ENCODE measurements at regions not wholly inside any gene's neighbourhood (a gene's known extent, or its start where the extent isn't known, plus 50 kb on each side); places are given as distances from the start of the nearest gene placed in this dataset.

GRCh38 chr7:46619723-46620310, 698.7 kb upstream of the IGFBP3 start:
- Mint-ChIP-seq H3K4me1 (no peaks in the 10 kb centered on the region), H3K27ac (no peak overlapping the region), H3K9me3 (peaks cover 0 to 7% (median 5%) of the 10 kb centered on the region in 3 donors), H3K4me3 (no peak overlapping the region), H3K36me3 (no peaks in the 10 kb centered on the region), H3K27me3 (no peaks in the 10 kb centered on the region)
- WGBS (ENCODE audit: insufficient coverage), result 80% methylated on average over 3 of the region's 3 CpGs
- ChIA-PET CTCF (no interaction called here), POLR2A (no interaction called here)
- Histone ChIP-seq H3K36me3 (ENCODE audit: control insufficient read depth in 2 of 2, extremely low read depth in 1 of 2, insufficient read depth in 1 of 2, low read length in 1 of 2) (no peaks in the 10 kb centered on the region), H3K27ac (ENCODE audit: low read length) (no peak overlapping the region), H3K4me1 (ENCODE audit: control insufficient read depth in 1 of 2, extremely low read depth in 1 of 2, insufficient read depth in 2 of 2, low read length in 2 of 2) (no peaks in the 10 kb centered on the region), H3K4me3 (ENCODE audit: control insufficient read depth in 1 of 2, extremely low read depth in 1 of 2, low read length in 1 of 2) (no peak overlapping the region), H3K27me3 (replicated peaks in 1 of 2; ENCODE audit: control insufficient read depth in 2 of 2, extremely low read depth in 1 of 2, insufficient read depth in 2 of 2, low read length in 1 of 2) (no peaks in the 10 kb centered on the region), H3K9me3 (no peaks in the 10 kb centered on the region)
- DNase-seq (no peak), ATAC-seq (replicated peaks in 1 of 4) (no peak)

GRCh38 chr7:46616636-46617035, 695.6 kb upstream of the IGFBP3 start:
- no peak overlapping the region for H3K27ac Mint-ChIP-seq
- Histone ChIP-seq H3K4me1 (ENCODE audit: control insufficient read depth in 1 of 2, extremely low read depth in 1 of 2, insufficient read depth in 2 of 2, low read length in 2 of 2) (no peaks in the 10 kb centered on the region), H3K36me3 (ENCODE audit: control insufficient read depth in 2 of 2, extremely low read depth in 1 of 2, insufficient read depth in 1 of 2, low read length in 1 of 2) (no peaks in the 10 kb centered on the region), H3K4me3 (ENCODE audit: control insufficient read depth in 1 of 2, extremely low read depth in 1 of 2, low read length in 1 of 2) (no peak overlapping the region), H3K9me3 (no peaks in the 10 kb centered on the region), H3K27ac (ENCODE audit: low read length) (no peak overlapping the region), H3K27me3 (replicated peaks in 1 of 2; ENCODE audit: control insufficient read depth in 2 of 2, extremely low read depth in 1 of 2, insufficient read depth in 2 of 2, low read length in 1 of 2) (no peaks in the 10 kb centered on the region)
- H3K4me1 Mint-ChIP-seq, result no peaks in the 10 kb centered on the region
- POLR2A ChIA-PET, result no interaction called here
- DNase-seq, result no peak
- no peaks in the 10 kb centered on the region for H3K36me3 Mint-ChIP-seq
- H3K27me3 Mint-ChIP-seq, result no peaks in the 10 kb centered on the region
- CTCF ChIA-PET, result no interaction called here
- 56% methylated on average over 1 of the region's 1 CpG for WGBS (ENCODE audit: insufficient coverage)
- peaks cover 0 to 10% (median 4%) of the 10 kb centered on the region in 3 donors for H3K9me3 Mint-ChIP-seq
- no peak for ATAC-seq (replicated peaks in 1 of 4)
- H3K4me3 Mint-ChIP-seq, result no peak overlapping the region

- peaks cover 0 to 14% (median 5%) of the 10 kb centered on the region in 3 donors for H3K9me3 Mint-ChIP-seq
These were observed 692.5 kb upstream of the IGFBP3 start for GRCh38 chr7:46613551-46613950.

GRCh38 chr7:46613116-46613515, 692.0 kb upstream of the IGFBP3 start:
- H3K27ac Mint-ChIP-seq, result no peak overlapping the region
- Histone ChIP-seq H3K4me3 (ENCODE audit: control insufficient read depth in 1 of 2, extremely low read depth in 1 of 2, low read length in 1 of 2) (no peak overlapping the region), H3K9me3 (no peaks in the 10 kb centered on the region), H3K27me3 (replicated peaks in 1 of 2; ENCODE audit: control insufficient read depth in 2 of 2, extremely low read depth in 1 of 2, insufficient read depth in 2 of 2, low read length in 1 of 2) (no peaks in the 10 kb centered on the region), H3K4me1 (ENCODE audit: control insufficient read depth in 1 of 2, extremely low read depth in 1 of 2, insufficient read depth in 2 of 2, low read length in 2 of 2) (no peaks in the 10 kb centered on the region), H3K27ac (ENCODE audit: low read length) (no peak overlapping the region), H3K36me3 (ENCODE audit: control insufficient read depth in 2 of 2, extremely low read depth in 1 of 2, insufficient read depth in 1 of 2, low read length in 1 of 2) (no peaks in the 10 kb centered on the region)
- peaks cover 0 to 14% (median 8%) of the 10 kb centered on the region in 3 donors for H3K9me3 Mint-ChIP-seq
- H3K36me3 Mint-ChIP-seq, result no peaks in the 10 kb centered on the region
- no peaks in the 10 kb centered on the region for H3K27me3 Mint-ChIP-seq
- no peaks in the 10 kb centered on the region for H3K4me1 Mint-ChIP-seq
- POLR2A ChIA-PET, result no interaction called here
- CTCF ChIA-PET, result no interaction called here
- ATAC-seq (replicated peaks in 1 of 4) (no peak), DNase-seq (no peak)
- no CpG with 5 or more reads among the region's 5 CpGs for WGBS (ENCODE audit: insufficient coverage)
- no peak overlapping the region for H3K4me3 Mint-ChIP-seq

More at GRCh38 chr7:46613551-46613950, 692.5 kb upstream of the IGFBP3 start:
- Mint-ChIP-seq H3K27me3 (no peaks in the 10 kb centered on the region), H3K36me3 (no peaks in the 10 kb centered on the region), H3K27ac (no peak overlapping the region), H3K4me3 (no peak overlapping the region), H3K4me1 (no peaks in the 10 kb centered on the region)
- Histone ChIP-seq H3K9me3 (no peaks in the 10 kb centered on the region), H3K27me3 (replicated peaks in 1 of 2; ENCODE audit: control insufficient read depth in 2 of 2, extremely low read depth in 1 of 2, insufficient read depth in 2 of 2, low read length in 1 of 2) (no peaks in the 10 kb centered on the region), H3K36me3 (ENCODE audit: control insufficient read depth in 2 of 2, extremely low read depth in 1 of 2, insufficient read depth in 1 of 2, low read length in 1 of 2) (no peaks in the 10 kb centered on the region), H3K27ac (ENCODE audit: low read length) (no peak overlapping the region), H3K4me3 (ENCODE audit: control insufficient read depth in 1 of 2, extremely low read depth in 1 of 2, low read length in 1 of 2) (no peak overlapping the region), H3K4me1 (ENCODE audit: control insufficient read depth in 1 of 2, extremely low read depth in 1 of 2, insufficient read depth in 2 of 2, low read length in 2 of 2) (no peaks in the 10 kb centered on the region)
- no CpG with 5 or more reads among the region's 1 CpG for WGBS (ENCODE audit: insufficient coverage)
- CTCF ChIA-PET, result no interaction called here
- POLR2A ChIA-PET, result no interaction called here
- DNase-seq, result no peak
- ATAC-seq (replicated peaks in 1 of 4), result no peak

GRCh38 chr7:46611508-46611907, 690.4 kb upstream of the IGFBP3 start:
- H3K4me3 Mint-ChIP-seq, result no peak overlapping the region
- Histone ChIP-seq H3K27ac (ENCODE audit: low read length) (no peak overlapping the region), H3K4me3 (ENCODE audit: control insufficient read depth in 1 of 2, extremely low read depth in 1 of 2, low read length in 1 of 2) (no peak overlapping the region), H3K4me1 (ENCODE audit: control insufficient read depth in 1 of 2, extremely low read depth in 1 of 2, insufficient read depth in 2 of 2, low read length in 2 of 2) (no peaks in the 10 kb centered on the region), H3K27me3 (replicated peaks in 1 of 2; ENCODE audit: control insufficient read depth in 2 of 2, extremely low read depth in 1 of 2, insufficient read depth in 2 of 2, low read length in 1 of 2) (no peaks in the 10 kb centered on the region), H3K36me3 (ENCODE audit: control insufficient read depth in 2 of 2, extremely low read depth in 1 of 2, insufficient read depth in 1 of 2, low read length in 1 of 2) (no peaks in the 10 kb centered on the region), H3K9me3 (no peaks in the 10 kb centered on the region)
- ATAC-seq (replicated peaks in 1 of 4) (no peak), DNase-seq (no peak)
- H3K27ac Mint-ChIP-seq, result no peak overlapping the region
- peaks cover 0 to 9% (median 4%) of the 10 kb centered on the region in 3 donors for H3K9me3 Mint-ChIP-seq
- H3K36me3 Mint-ChIP-seq, result no peaks in the 10 kb centered on the region
- ChIA-PET POLR2A (no interaction called here), CTCF (no interaction called here)
- no peaks in the 10 kb centered on the region for H3K27me3 Mint-ChIP-seq
- WGBS (ENCODE audit: insufficient coverage), result no CpG with 5 or more reads among the region's 2 CpGs
- no peaks in the 10 kb centered on the region for H3K4me1 Mint-ChIP-seq

- H3K27me3 ChIP-seq (replicated peaks in 1 of 2; ENCODE audit: control insufficient read depth in 2 of 2, extremely low read depth in 1 of 2, insufficient read depth in 2 of 2, low read length in 1 of 2), result no peaks in the 10 kb centered on the region
- WGBS (ENCODE audit: insufficient coverage), result no CpG with 5 or more reads among the region's 2 CpGs
- DNase-seq (no peak), ATAC-seq (replicated peaks in 1 of 4) (no peak)
- no peak overlapping the region for H3K4me3 ChIP-seq (ENCODE audit: control insufficient read depth in 1 of 2, extremely low read depth in 1 of 2, low read length in 1 of 2)
- Mint-ChIP-seq H3K27me3 (no peaks in the 10 kb centered on the region), H3K9me3 (peaks cover 0 to 12% (median 4%) of the 10 kb centered on the region in 3 donors), H3K4me1 (no peaks in the 10 kb centered on the region), H3K4me3 (no peak overlapping the region), H3K27ac (no peak overlapping the region), H3K36me3 (no peaks in the 10 kb centered on the region)
- no peak overlapping the region for H3K27ac ChIP-seq (ENCODE audit: low read length)
- CTCF ChIA-PET, result no interaction called here
- no peaks in the 10 kb centered on the region for H3K9me3 ChIP-seq
- H3K36me3 ChIP-seq (ENCODE audit: control insufficient read depth in 2 of 2, extremely low read depth in 1 of 2, insufficient read depth in 1 of 2, low read length in 1 of 2), result no peaks in the 10 kb centered on the region
- no peaks in the 10 kb centered on the region for H3K4me1 ChIP-seq (ENCODE audit: control insufficient read depth in 1 of 2, extremely low read depth in 1 of 2, insufficient read depth in 2 of 2, low read length in 2 of 2)
- POLR2A ChIA-PET, result no interaction called here
These were observed 689.7 kb upstream of the IGFBP3 start for GRCh38 chr7:46610746-46611145.

GRCh38 chr7:46607176-46607575, 686.1 kb upstream of the IGFBP3 start:
- Mint-ChIP-seq H3K36me3 (no peaks in the 10 kb centered on the region), H3K27me3 (no peaks in the 10 kb centered on the region), H3K27ac (no peak overlapping the region), H3K9me3 (peaks cover 0 to 10% (median 4%) of the 10 kb centered on the region in 3 donors), H3K4me1 (no peaks in the 10 kb centered on the region), H3K4me3 (no peak overlapping the region)
- 50% methylated on average over 3 of the region's 4 CpGs for WGBS (ENCODE audit: insufficient coverage)
- no peak overlapping the region for H3K4me3 ChIP-seq (ENCODE audit: control insufficient read depth in 1 of 2, extremely low read depth in 1 of 2, low read length in 1 of 2)
- H3K4me1 ChIP-seq (ENCODE audit: control insufficient read depth in 1 of 2, extremely low read depth in 1 of 2, insufficient read depth in 2 of 2, low read length in 2 of 2), result no peaks in the 10 kb centered on the region
- DNase-seq, result no peak
- CTCF ChIA-PET, result no interaction called here
- POLR2A ChIA-PET, result no interaction called here
- H3K27me3 ChIP-seq (replicated peaks in 1 of 2; ENCODE audit: control insufficient read depth in 2 of 2, extremely low read depth in 1 of 2, insufficient read depth in 2 of 2, low read length in 1 of 2), result no peaks in the 10 kb centered on the region
- H3K27ac ChIP-seq (ENCODE audit: low read length), result no peak overlapping the region
- H3K36me3 ChIP-seq (ENCODE audit: control insufficient read depth in 2 of 2, extremely low read depth in 1 of 2, insufficient read depth in 1 of 2, low read length in 1 of 2), result no peaks in the 10 kb centered on the region
- no peaks in the 10 kb centered on the region for H3K9me3 ChIP-seq
- ATAC-seq (replicated peaks in 1 of 4), result no peak

Measured in T-cell (primary cell).